Hepatocyte (in vitro differentiated cells): ENCODE measurements at regions not wholly inside any gene's neighbourhood (a gene's known extent, or its start where the extent isn't known, plus 50 kb on each side); places are given as distances from the start of the nearest gene placed in this dataset.
"Not testable (repeated sequence)": the region's sequence is repeated elsewhere in the genome, so short reads cannot be mapped to it uniquely, and the experiment has no call there.

Experiments
- DNase-seq: peaks from one replicate; pipeline ENCODE4 v3.0.0-alpha.2; 2016; ENCODE audit warnings: low spot score
- H2AFZ ChIP-seq: fragments of 200-600 bp; sonication (generic); 2 replicates; pipeline ENCODE4 v1.6.0; 2016; ENCODE audit warnings: antibody characterized with exemption, mild to moderate bottlenecking
- H3K27ac ChIP-seq: fragments of 200-600 bp; sonication (generic); 2 replicates; pipeline ENCODE4 v1.5.1; 2016; ENCODE audit warnings: mild to moderate bottlenecking
- H3K27me3 ChIP-seq: fragments of 200-600 bp; sonication (generic); 2 replicates; pipeline ENCODE4 v1.6.1; 2016
- H3K36me3 ChIP-seq: fragments of 200-600 bp; sonication (generic); replicated peaks from 2 replicates; pipeline ENCODE4 v1.5.1; 2016; ENCODE audit warnings: low read depth; ENCODE audit not compliant: insufficient read depth
- H3K4me1 ChIP-seq: fragments of 200-600 bp; sonication (generic); 2 replicates; pipeline ENCODE4 v1.5.1; 2016; ENCODE audit warnings: mild to moderate bottlenecking, moderate library complexity; ENCODE audit not compliant: insufficient read depth
- H3K4me2 ChIP-seq: fragments of 200-600 bp; sonication (generic); 2 replicates; pipeline ENCODE4 v1.6.0; 2016
- H3K4me3 ChIP-seq: fragments of 200-600 bp; sonication (generic); 2 replicates; pipeline ENCODE4 v1.5.1; 2016; ENCODE audit warnings: mild to moderate bottlenecking
- H3K79me2 ChIP-seq: fragments of 200-600 bp; sonication (generic); 2 replicates; pipeline ENCODE4 v1.6.0; 2017; ENCODE audit warnings: mild to moderate bottlenecking
- H3K9me2 ChIP-seq: fragments of 200-600 bp; sonication (generic); replicated peaks from 2 replicates; pipeline ENCODE4 v1.6.0; 2017; ENCODE audit warnings: mild to moderate bottlenecking; ENCODE audit not compliant: insufficient read depth
- H3K9me3 ChIP-seq: fragments of 200-600 bp; sonication (generic); 2 replicates; pipeline ENCODE4 v1.5.1; 2016; ENCODE audit warnings: low read depth, mild to moderate bottlenecking
- H4K20me1 ChIP-seq: fragments of 200-600 bp; sonication (generic); 2 replicates; pipeline ENCODE4 v1.6.0; 2016; ENCODE audit warnings: mild to moderate bottlenecking; ENCODE audit not compliant: insufficient read depth, poor library complexity, severe bottlenecking
- WGBS: methylation state at CpG from one replicate; pipeline ENCODE4 v1.1.6; 2016; ENCODE audit warnings: low lambda C conversion rate; ENCODE audit errors: missing lambda C conversion rate; 5-methylcytosine and 5-hydroxymethylcytosine counted together

DNA sequence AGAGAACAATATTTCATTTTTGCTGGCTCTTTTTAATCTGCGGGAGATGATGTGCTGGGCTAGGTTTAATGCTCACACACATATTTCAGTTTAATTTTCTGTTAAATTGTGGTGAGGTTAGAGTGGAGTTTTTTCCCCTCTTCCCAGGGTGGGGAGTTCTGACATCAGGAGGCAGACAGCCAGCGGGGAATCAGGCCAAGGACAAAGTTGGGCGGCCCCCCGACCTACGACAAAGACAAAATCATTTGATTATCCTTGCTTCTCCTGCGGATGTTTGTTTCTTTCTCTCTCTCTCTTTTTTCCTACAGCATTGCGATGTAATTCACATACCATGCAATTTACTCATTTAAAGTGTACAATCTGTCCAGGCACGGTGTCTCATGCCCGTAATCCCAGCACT lies 295.9 kb downstream of the NPIPA7 start:
- not testable (repeated sequence) for H2AFZ ChIP-seq, H3K9me3 ChIP-seq, H4K20me1 ChIP-seq, DNase-seq, H3K36me3 ChIP-seq, H3K27ac ChIP-seq, H3K4me3 ChIP-seq, H3K4me1 ChIP-seq, H3K9me2 ChIP-seq, H3K27me3 ChIP-seq, H3K79me2 ChIP-seq, H3K4me2 ChIP-seq
- WGBS: 86% methylated on average over 4 of the region's 9 CpGs

DNA sequence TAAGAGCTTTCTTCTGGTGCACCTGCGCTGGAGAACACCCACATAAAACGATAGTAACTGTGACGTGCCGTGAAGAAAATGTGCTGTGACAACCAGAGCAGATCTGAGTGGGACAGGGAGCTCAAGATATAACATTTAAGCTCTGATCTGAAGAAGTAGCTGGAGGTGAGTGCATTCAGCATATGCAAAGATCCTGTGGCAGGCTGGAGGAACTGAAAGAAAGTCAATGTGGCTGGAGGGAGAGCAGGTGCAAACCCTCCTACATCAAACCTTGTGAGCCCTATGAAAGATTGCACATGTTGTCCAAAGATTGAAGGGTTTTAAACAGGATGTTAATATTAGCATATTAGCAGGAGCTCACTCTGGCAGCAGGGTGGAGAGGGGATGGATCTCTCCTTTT lies 342.9 kb downstream of the NPIPA7 start:
- not testable (repeated sequence) for H3K4me1 ChIP-seq, H3K27ac ChIP-seq, H2AFZ ChIP-seq, H3K36me3 ChIP-seq, H3K4me3 ChIP-seq, H3K4me2 ChIP-seq, H3K9me2 ChIP-seq, H3K9me3 ChIP-seq, H3K27me3 ChIP-seq, DNase-seq, H3K79me2 ChIP-seq, H4K20me1 ChIP-seq
- no CpG with 5 or more reads among the region's 4 CpGs for WGBS

DNA sequence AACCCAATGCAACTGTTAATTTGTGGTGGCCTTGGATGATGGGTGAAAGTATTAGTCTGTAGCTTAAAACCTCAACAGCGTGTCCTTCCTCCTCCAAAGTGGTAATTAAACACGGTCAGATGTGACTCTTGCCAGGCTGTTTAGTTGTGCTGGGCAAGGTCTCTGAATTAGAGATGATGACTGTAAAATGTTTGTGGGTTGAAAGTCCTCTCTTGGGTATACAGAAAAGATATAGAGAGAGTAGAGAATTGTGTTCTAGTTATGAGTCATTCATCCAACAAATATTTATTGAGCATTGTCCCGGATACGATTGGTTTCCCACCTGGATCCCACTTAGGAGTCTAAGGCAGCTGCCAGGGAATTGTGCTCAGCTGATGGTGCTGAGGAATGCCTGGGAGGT lies 343.7 kb downstream of the NPIPA7 start:
- not testable (repeated sequence) for H3K4me3 ChIP-seq, H3K79me2 ChIP-seq, H2AFZ ChIP-seq, H4K20me1 ChIP-seq, H3K27ac ChIP-seq, H3K9me3 ChIP-seq, DNase-seq, H3K36me3 ChIP-seq, H3K9me2 ChIP-seq, H3K4me1 ChIP-seq, H3K4me2 ChIP-seq, H3K27me3 ChIP-seq
- WGBS: no CpG with 5 or more reads among the region's 4 CpGs

GRCh38 chr16:16723819-16724519 lies 345.0 kb downstream of the NPIPA7 start:
- not testable (repeated sequence) for H3K4me3 ChIP-seq, H2AFZ ChIP-seq, H3K27ac ChIP-seq, H3K27me3 ChIP-seq, H3K79me2 ChIP-seq, H3K9me2 ChIP-seq, H3K4me2 ChIP-seq, H3K36me3 ChIP-seq, DNase-seq, H4K20me1 ChIP-seq, H3K9me3 ChIP-seq, H3K4me1 ChIP-seq
- WGBS: no CpG with 5 or more reads among the region's 6 CpGs

DNA sequence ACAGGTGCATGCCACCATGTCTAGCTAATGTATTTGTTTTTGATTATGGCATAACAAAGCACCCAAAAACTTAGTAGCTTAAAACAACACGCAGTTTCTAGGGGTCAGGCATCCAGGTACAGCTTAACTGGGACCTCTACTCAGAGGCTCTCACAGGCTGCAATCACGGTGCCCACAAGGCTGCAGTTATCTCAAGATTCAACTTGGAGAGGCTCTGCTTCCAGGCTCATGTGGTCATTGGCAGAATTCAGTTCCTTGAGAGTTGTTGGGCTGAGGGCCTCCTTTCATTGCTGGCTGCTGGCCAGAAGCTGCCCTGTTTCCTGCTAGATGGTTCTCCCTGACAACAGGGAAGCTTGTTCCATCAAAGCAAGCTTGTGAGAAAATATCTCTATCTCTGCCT lies 348.1 kb downstream of the NPIPA7 start:
- not testable (repeated sequence) for H3K4me2 ChIP-seq, H3K9me2 ChIP-seq, H3K4me3 ChIP-seq, H3K4me1 ChIP-seq, H3K9me3 ChIP-seq, DNase-seq, H4K20me1 ChIP-seq, H3K36me3 ChIP-seq, H3K27me3 ChIP-seq, H3K27ac ChIP-seq, H2AFZ ChIP-seq, H3K79me2 ChIP-seq
- WGBS: no CpG with 5 or more reads among the region's 2 CpGs

- not testable (repeated sequence) for DNase-seq, H3K79me2 ChIP-seq, H3K9me3 ChIP-seq, H3K36me3 ChIP-seq, H3K27ac ChIP-seq, H4K20me1 ChIP-seq, H3K4me2 ChIP-seq, H3K27me3 ChIP-seq, H3K4me3 ChIP-seq, H3K4me1 ChIP-seq, H2AFZ ChIP-seq, H3K9me2 ChIP-seq
- 89% methylated on average over 1 of the region's 1 CpG for WGBS
These were observed 363.6 kb downstream of the NPIPA7 start for GRCh38 chr16:16742573-16742972.

DNA sequence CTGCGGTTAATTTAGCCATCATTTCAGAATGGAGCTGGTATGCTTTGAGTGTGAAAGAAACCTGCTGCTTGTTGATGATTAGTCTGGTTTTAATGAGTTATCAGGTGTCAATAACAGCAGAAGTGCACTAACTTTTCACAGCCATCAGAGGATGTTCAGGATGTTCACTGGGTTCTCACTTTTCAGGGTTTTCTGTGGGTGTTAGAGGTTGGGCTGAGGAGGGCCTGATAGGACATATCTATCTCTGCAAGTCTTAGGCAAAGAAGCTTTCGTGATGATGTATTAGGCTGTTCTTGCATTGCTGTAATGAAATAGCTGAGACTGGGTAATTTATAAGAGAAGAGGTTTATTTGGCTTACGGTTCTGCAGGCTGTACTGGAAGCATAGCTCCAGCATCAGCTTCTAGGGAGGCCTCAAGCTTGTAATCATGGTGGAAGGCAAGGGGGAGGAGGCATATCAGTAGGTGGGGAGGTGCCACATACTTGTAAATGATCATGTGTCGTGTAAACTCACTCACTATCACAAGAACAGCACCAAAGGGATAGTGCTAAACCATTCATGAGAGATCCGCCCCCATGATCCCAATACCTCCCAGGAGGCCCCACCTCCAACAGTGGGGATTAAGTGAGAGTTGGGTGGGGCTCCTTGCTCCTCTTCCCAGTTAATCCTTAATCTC lies 376.2 kb downstream of the NPIPA7 start:
- H4K20me1 ChIP-seq, H3K79me2 ChIP-seq, H3K4me1 ChIP-seq, H3K36me3 ChIP-seq, DNase-seq, H3K27ac ChIP-seq, H3K4me2 ChIP-seq, H3K9me3 ChIP-seq, H2AFZ ChIP-seq, H3K4me3 ChIP-seq, H3K27me3 ChIP-seq, H3K9me2 ChIP-seq: not testable (repeated sequence)
- 88% methylated on average over 1 of the region's 5 CpGs for WGBS
